ENCODE measurements at regions not wholly inside any gene's neighbourhood (a gene's known extent, or its start where the extent isn't known, plus 50 kb on each side); places are given as distances from the start of the nearest gene placed in this dataset.
"Not testable (repeated sequence)": the region's sequence is repeated elsewhere in the genome, so short reads cannot be mapped to it uniquely, and the experiment has no call there.

DNA sequence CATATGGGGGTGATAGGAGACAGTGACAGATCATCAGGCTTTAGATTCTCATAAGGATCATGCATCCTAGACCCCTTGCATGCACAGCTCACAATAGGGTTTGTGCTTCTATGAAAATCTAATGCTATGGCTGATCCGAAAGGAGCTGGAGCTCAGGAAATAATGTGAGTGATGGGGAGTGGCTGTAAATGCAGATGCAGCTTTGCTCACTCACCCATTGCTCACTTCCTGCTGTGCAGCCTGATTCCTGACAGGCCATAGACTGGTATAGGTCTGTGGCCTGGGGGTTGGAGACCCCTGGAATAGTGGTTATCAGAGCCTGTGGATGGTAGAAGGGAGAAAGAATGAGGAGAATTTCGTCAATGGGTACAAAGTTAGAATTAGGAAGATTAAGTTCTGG, 2751.1 kb downstream of the ARAP2 start:
- no CpG with 5 or more reads among the region's 2 CpGs for WGBS (ENCODE audit: insufficient coverage, insufficient read length)
- H3K27ac ChIP-seq (ENCODE audit: low read length) = no peak overlapping the region
- H3K4me3 ChIP-seq (ENCODE audit: low read length) = no peak overlapping the region
- no peaks in the 10 kb centered on the region for H3K36me3 ChIP-seq (ENCODE audit: control insufficient read depth, insufficient read depth, low read length)
- no peaks in the 10 kb centered on the region for H3K27me3 ChIP-seq (ENCODE audit: control insufficient read depth, insufficient read depth, low read length)
- H3K4me1 ChIP-seq (ENCODE audit: control insufficient read depth, insufficient read depth, low read length) = no peaks in the 10 kb centered on the region
- no peaks in the 10 kb centered on the region for H3K9me3 ChIP-seq (ENCODE audit: control insufficient read depth, insufficient read depth, low read length)
- DNase-seq (ENCODE audit: low read depth, low spot score) = no peak

GRCh38 chr4:33494150-33494549, 2750.2 kb downstream of the ARAP2 start:
- H3K4me1 ChIP-seq (ENCODE audit: control insufficient read depth, insufficient read depth, low read length) = no peaks in the 10 kb centered on the region
- H3K9me3 ChIP-seq (ENCODE audit: control insufficient read depth, insufficient read depth, low read length) = no peaks in the 10 kb centered on the region
- H3K4me3 ChIP-seq (ENCODE audit: low read length) = no peak overlapping the region
- H3K27me3 ChIP-seq (ENCODE audit: control insufficient read depth, insufficient read depth, low read length) = no peaks in the 10 kb centered on the region
- no CpG with 5 or more reads among the region's 2 CpGs for WGBS (ENCODE audit: insufficient coverage, insufficient read length)
- H3K36me3 ChIP-seq (ENCODE audit: control insufficient read depth, insufficient read depth, low read length) = no peaks in the 10 kb centered on the region
- no peak for DNase-seq (ENCODE audit: low read depth, low spot score)
- H3K27ac ChIP-seq (ENCODE audit: low read length) = no peak overlapping the region

DNA sequence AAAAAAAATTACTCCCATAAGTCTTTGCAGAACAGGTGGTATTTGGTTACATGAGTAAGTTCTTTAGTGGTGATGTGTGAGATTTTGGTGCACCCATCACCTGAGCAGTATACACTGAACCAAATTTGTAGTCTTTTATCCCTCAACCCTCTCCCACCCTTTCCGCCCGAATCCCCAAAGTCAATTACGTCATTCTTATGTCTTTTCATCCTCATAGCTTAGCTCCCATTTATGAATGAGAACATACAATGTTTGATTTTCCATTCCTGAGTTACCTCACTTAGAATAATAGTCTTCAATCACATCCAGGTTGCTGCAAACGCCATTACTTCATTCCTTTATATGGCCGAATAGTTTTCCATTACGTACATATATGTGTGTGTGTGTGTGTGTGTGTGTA, 2742.7 kb downstream of the ARAP2 start:
- H3K36me3 ChIP-seq (ENCODE audit: control insufficient read depth, insufficient read depth, low read length); H3K27me3 ChIP-seq (ENCODE audit: control insufficient read depth, insufficient read depth, low read length); H3K4me3 ChIP-seq (ENCODE audit: low read length); H3K27ac ChIP-seq (ENCODE audit: low read length); H3K9me3 ChIP-seq (ENCODE audit: control insufficient read depth, insufficient read depth, low read length); DNase-seq (ENCODE audit: low read depth, low spot score); H3K4me1 ChIP-seq (ENCODE audit: control insufficient read depth, insufficient read depth, low read length): not testable (repeated sequence)
- WGBS (ENCODE audit: insufficient coverage, insufficient read length) = no CpG with 5 or more reads among the region's 6 CpGs

DNA sequence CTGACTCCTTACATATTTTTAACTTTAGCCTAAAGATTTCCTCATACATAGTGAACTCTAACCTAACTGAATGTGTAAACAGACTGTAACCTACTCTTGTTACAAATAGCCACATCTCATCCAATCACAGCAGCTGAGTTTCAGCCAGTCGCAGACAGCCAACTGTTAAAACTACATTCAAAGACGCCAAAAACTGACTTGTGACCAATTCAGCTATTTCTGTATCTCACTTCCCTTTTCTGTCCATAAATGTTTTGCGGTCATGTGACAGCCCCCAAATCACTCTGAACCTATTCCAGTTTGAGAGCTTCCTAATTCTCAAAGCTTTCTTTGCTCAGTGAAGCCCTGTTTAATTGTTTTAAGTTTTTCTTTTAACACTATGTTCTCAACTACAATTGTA, 2731.9 kb downstream of the ARAP2 start:
- no CpG with 5 or more reads among the region's 3 CpGs for WGBS (ENCODE audit: insufficient coverage, insufficient read length)
- no peak for DNase-seq (ENCODE audit: low read depth, low spot score)

GRCh38 chr4:33518856-33519255, 2725.5 kb downstream of the ARAP2 start:
- no peak overlapping the region for H3K4me3 ChIP-seq (ENCODE audit: low read length)
- H3K27me3 ChIP-seq (ENCODE audit: control insufficient read depth, insufficient read depth, low read length) = no peaks in the 10 kb centered on the region
- no peaks in the 10 kb centered on the region for H3K36me3 ChIP-seq (ENCODE audit: control insufficient read depth, insufficient read depth, low read length)
- DNase-seq (ENCODE audit: low read depth, low spot score) = no peak
- H3K4me1 ChIP-seq (ENCODE audit: control insufficient read depth, insufficient read depth, low read length) = no peaks in the 10 kb centered on the region
- no CpG with 5 or more reads among the region's 6 CpGs for WGBS (ENCODE audit: insufficient coverage, insufficient read length)
- H3K9me3 ChIP-seq (ENCODE audit: control insufficient read depth, insufficient read depth, low read length) = no peaks in the 10 kb centered on the region
- no peak overlapping the region for H3K27ac ChIP-seq (ENCODE audit: low read length)

More for the DNA sequence above, 2731.9 kb downstream of the ARAP2 start:
- H3K27me3 ChIP-seq (ENCODE audit: control insufficient read depth, insufficient read depth, low read length) = no peaks in the 10 kb centered on the region
- no peaks in the 10 kb centered on the region for H3K4me1 ChIP-seq (ENCODE audit: control insufficient read depth, insufficient read depth, low read length)
- no peak overlapping the region for H3K4me3 ChIP-seq (ENCODE audit: low read length)
- no peak overlapping the region for H3K27ac ChIP-seq (ENCODE audit: low read length)
- no peaks in the 10 kb centered on the region for H3K36me3 ChIP-seq (ENCODE audit: control insufficient read depth, insufficient read depth, low read length)
- H3K9me3 ChIP-seq (ENCODE audit: control insufficient read depth, insufficient read depth, low read length) = no peaks in the 10 kb centered on the region

- no peaks in the 10 kb centered on the region for H3K4me1 ChIP-seq (ENCODE audit: control insufficient read depth, insufficient read depth, low read length)
- H3K9me3 ChIP-seq (ENCODE audit: control insufficient read depth, insufficient read depth, low read length) = no peaks in the 10 kb centered on the region
- no peak for DNase-seq (ENCODE audit: low read depth, low spot score)
- H3K36me3 ChIP-seq (ENCODE audit: control insufficient read depth, insufficient read depth, low read length) = no peaks in the 10 kb centered on the region
- H3K27me3 ChIP-seq (ENCODE audit: control insufficient read depth, insufficient read depth, low read length) = no peaks in the 10 kb centered on the region
- H3K4me3 ChIP-seq (ENCODE audit: low read length) = no peak overlapping the region
- no peak overlapping the region for H3K27ac ChIP-seq (ENCODE audit: low read length)
- WGBS (ENCODE audit: insufficient coverage, insufficient read length) = no CpG with 5 or more reads among the region's 2 CpGs
Observed at GRCh38 chr4:33532821-33533220, 2711.5 kb downstream of the ARAP2 start.

DNA sequence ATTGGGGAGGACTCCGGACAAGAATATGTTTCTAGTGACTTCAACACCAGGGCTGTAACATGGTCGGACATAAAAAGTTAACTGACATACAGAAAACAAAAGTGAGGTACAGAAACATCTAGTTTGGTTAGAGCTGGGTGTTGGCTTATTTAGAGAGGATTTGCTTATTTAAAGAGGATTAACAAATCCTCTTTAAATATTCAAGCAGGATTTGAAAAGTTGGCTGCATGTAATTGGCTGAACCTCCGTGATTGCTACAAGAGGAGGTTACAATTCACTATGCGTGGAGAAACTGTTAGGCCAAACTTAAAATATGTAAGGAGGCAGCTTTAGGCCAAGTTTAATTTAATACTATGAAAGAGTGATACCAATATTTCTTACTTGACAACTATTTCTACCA, 2707.4 kb downstream of the ARAP2 start:
- Histone ChIP-seq H3K27ac (ENCODE audit: low read length) (no peak overlapping the region), H3K27me3 (ENCODE audit: control insufficient read depth, insufficient read depth, low read length) (no peaks in the 10 kb centered on the region), H3K9me3 (ENCODE audit: control insufficient read depth, insufficient read depth, low read length) (no peaks in the 10 kb centered on the region), H3K4me1 (ENCODE audit: control insufficient read depth, insufficient read depth, low read length) (no peaks in the 10 kb centered on the region), H3K36me3 (ENCODE audit: control insufficient read depth, insufficient read depth, low read length) (no peaks in the 10 kb centered on the region), H3K4me3 (ENCODE audit: low read length) (no peak overlapping the region)
- no CpG with 5 or more reads among the region's 4 CpGs for WGBS (ENCODE audit: insufficient coverage, insufficient read length)
- DNase-seq (ENCODE audit: low read depth, low spot score) = no peak

DNA sequence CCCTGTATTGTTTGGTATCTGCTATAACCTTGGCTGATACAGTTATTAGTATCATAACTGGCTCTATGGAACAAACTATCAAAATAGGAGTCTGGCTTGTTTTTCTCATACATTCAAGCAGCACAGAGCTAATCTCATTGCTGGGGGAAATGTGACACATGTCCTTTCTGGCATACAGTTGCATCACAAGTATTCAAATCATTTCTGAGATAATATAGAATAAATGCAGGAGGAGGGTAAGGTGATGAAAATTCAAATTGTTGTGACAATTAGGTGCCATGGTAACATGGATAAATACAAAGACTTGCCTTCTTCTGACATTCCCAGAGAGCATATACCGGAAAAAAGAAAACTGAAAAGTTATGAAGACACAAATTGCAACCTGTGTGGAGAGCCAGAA, 2706.8 kb downstream of the ARAP2 start:
- no peak for DNase-seq (ENCODE audit: low read depth, low spot score)
- H3K36me3 ChIP-seq (ENCODE audit: control insufficient read depth, insufficient read depth, low read length) = no peaks in the 10 kb centered on the region
- no peaks in the 10 kb centered on the region for H3K27me3 ChIP-seq (ENCODE audit: control insufficient read depth, insufficient read depth, low read length)
- H3K27ac ChIP-seq (ENCODE audit: low read length) = no peak overlapping the region
- H3K4me1 ChIP-seq (ENCODE audit: control insufficient read depth, insufficient read depth, low read length) = no peaks in the 10 kb centered on the region
- no peaks in the 10 kb centered on the region for H3K9me3 ChIP-seq (ENCODE audit: control insufficient read depth, insufficient read depth, low read length)
- WGBS (ENCODE audit: insufficient coverage, insufficient read length) = no CpG with 5 or more reads among the region's 1 CpG
- H3K4me3 ChIP-seq (ENCODE audit: low read length) = no peak overlapping the region

DNA sequence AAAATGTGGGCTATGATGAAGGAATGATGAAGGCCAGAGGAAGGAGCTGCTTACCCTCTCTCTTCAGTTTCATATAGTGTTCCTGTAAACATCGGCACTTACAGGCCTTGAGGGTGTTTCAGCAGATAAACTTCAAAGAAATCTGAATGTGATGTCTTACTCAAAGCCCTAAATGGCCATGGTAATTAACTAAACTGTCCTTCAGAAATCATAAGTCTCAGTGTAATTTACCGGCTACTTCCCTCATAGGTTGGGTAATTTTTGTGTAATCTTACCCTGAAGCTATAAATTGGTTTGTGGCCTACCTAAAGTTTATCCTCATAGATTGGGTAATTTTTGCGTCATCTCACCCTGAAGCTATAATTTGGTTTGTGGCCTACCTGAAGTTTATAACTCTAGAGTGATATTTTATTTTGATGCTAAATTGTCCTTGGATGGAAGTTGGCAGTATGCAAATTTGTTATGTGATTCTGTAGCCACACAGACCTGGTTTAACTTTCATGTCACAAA, 2700.3 kb downstream of the ARAP2 start:
- H3K4me3 ChIP-seq (ENCODE audit: low read length) = no peak overlapping the region
- no peaks in the 10 kb centered on the region for H3K9me3 ChIP-seq (ENCODE audit: control insufficient read depth, insufficient read depth, low read length)
- no peaks in the 10 kb centered on the region for H3K36me3 ChIP-seq (ENCODE audit: control insufficient read depth, insufficient read depth, low read length)
- no CpG with 5 or more reads among the region's 3 CpGs for WGBS (ENCODE audit: insufficient coverage, insufficient read length)
- H3K4me1 ChIP-seq (ENCODE audit: control insufficient read depth, insufficient read depth, low read length) = no peaks in the 10 kb centered on the region
- DNase-seq (ENCODE audit: low read depth, low spot score) = no peak
- no peaks in the 10 kb centered on the region for H3K27me3 ChIP-seq (ENCODE audit: control insufficient read depth, insufficient read depth, low read length)
- no peak overlapping the region for H3K27ac ChIP-seq (ENCODE audit: low read length)

DNA sequence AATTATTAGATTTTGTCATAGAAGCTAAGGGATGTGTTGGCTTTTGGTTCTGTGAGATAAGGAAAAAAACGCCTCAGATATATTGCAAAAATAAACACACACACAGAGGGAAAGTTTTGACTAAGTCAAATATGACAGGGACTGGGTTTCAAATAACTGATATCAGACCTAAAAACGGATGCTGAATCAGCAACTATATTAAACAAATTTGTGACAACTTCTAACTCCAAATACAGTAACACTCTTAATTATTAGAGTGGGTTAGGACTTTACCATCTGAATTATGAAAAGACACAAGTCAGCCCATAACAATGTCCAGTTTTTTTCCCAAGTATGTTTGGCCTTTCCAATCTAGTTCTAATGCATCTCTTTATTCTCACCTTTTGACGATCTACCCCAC, 2693.1 kb downstream of the ARAP2 start:
- no CpG with 5 or more reads among the region's 3 CpGs for WGBS (ENCODE audit: insufficient coverage, insufficient read length)
- Histone ChIP-seq H3K4me1 (ENCODE audit: control insufficient read depth, insufficient read depth, low read length) (no peaks in the 10 kb centered on the region), H3K27ac (ENCODE audit: low read length) (no peak overlapping the region), H3K9me3 (ENCODE audit: control insufficient read depth, insufficient read depth, low read length) (no peaks in the 10 kb centered on the region), H3K27me3 (ENCODE audit: control insufficient read depth, insufficient read depth, low read length) (no peaks in the 10 kb centered on the region), H3K36me3 (ENCODE audit: control insufficient read depth, insufficient read depth, low read length) (no peaks in the 10 kb centered on the region), H3K4me3 (ENCODE audit: low read length) (no peak overlapping the region)
- no peak for DNase-seq (ENCODE audit: low read depth, low spot score)

- WGBS (ENCODE audit: insufficient coverage, insufficient read length) = no CpG with 5 or more reads among the region's 2 CpGs
Observed at GRCh38 chr4:33561259-33561658, 2683.1 kb downstream of the ARAP2 start.

More at GRCh38 chr4:33561259-33561658, 2683.1 kb downstream of the ARAP2 start:
- no peaks in the 10 kb centered on the region for H3K36me3 ChIP-seq (ENCODE audit: control insufficient read depth, insufficient read depth, low read length)
- no peaks in the 10 kb centered on the region for H3K9me3 ChIP-seq (ENCODE audit: control insufficient read depth, insufficient read depth, low read length)
- H3K27ac ChIP-seq (ENCODE audit: low read length) = no peak overlapping the region
- no peak for DNase-seq (ENCODE audit: low read depth, low spot score)
- no peaks in the 10 kb centered on the region for H3K4me1 ChIP-seq (ENCODE audit: control insufficient read depth, insufficient read depth, low read length)
- H3K27me3 ChIP-seq (ENCODE audit: control insufficient read depth, insufficient read depth, low read length) = no peaks in the 10 kb centered on the region
- no peak overlapping the region for H3K4me3 ChIP-seq (ENCODE audit: low read length)

Measured in iPS DF 6.9 (cell line).